Anterior cingulate cortex (tissue), 58 donors: ENCODE measurements at regions not wholly inside any gene's neighbourhood (a gene's known extent, or its start where the extent isn't known, plus 50 kb on each side); places are given as distances from the start of the nearest gene placed in this dataset.

Source experiments
- DNase-seq, 58 donors: peaks; one replicate each; lab custom pipeline; 2025; lab: John Stamatoyannopoulos, UW

DNA sequence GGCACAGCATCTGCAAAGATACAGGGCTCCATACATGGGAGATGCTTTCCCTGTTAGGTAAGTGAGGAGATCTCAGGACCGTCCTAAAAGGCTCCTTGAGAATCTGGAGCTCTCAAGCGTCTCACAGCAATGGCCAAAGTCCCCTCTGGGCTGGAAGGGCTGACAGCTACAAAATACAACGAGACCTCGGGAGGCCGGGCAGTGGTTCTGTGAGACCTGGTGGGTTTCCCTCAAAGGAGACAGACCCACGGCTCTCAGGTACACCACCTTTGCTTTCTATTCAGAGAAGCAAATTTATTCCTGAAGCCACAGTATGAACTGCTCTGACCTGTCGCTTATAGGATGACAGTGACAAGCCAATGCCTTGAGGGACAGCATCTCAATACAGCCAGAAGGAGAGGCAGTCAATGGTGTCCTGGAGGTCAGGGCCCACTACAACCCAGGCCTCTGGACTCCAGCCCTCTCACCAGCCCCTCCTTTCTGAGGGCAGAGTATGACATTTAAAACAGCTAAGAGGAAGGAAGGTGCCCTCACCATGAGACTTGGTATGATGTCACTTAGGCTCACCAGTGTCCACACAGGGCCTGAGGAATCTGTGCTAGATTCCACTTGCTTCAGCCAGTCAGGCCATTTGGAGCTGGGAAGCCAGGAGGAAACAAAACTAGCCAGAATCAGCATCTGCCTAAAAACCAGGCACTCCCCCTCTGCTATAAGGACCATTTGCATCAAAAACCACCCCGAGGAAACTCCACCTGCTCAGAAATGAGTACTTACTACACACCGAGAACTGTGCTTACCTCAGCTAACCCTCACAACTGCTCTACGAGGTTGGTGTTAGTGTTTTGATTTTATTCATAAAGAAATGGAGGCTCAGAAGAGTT, 86.5 kb upstream of the FSTL4 start:
- no peak for DNase-seq

DNA sequence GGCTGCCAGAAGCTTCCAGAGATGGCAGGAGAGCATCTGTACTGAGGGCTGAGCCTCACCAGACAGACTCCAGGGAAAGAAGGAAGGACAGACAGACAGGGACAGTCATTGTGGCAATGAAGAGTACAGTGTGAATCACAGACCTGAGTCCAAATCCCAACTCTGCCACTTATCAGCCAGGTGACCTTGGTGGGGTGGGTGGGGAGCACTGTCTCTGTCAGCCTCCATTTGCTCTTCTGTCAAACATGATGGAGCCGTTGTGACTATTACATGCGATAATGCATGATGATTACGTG, 85.9 kb upstream of the FSTL4 start:
- DNase-seq = no peak

DNA sequence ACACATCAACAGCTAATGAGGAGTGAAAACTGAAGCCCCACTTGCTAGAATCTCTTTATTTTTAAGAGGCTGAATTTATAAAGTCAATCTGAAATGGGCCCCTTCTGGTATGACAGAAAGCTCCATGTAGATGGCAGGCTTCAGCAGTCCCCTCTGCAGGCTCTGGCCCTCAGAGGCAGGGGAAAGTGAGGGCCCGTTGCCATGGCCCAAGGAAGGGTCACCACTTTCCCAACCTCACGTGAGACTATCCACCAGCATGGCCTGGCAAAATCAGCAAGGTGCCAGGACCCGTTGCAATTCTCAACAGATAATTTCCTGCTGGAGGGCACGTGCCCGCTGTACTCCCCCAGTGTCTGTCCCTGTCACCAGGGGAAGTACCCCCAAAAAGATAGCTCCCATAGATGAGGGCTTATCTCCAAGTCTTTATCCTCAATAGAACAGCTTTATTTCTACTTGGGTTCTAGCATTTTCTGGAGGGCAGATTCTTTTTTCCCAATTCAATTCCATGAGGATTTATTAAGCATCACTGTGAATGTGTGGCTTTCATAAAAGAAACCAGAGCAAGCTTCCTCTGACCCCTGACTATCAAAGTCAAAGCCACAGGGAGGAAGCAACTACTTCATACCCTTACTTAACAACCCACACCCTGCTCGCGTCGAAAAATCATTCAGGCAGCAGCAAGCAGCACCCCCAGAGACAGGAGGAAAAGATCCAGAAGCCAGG, 85.4 kb upstream of the FSTL4 start:
- no peak for DNase-seq

DNA sequence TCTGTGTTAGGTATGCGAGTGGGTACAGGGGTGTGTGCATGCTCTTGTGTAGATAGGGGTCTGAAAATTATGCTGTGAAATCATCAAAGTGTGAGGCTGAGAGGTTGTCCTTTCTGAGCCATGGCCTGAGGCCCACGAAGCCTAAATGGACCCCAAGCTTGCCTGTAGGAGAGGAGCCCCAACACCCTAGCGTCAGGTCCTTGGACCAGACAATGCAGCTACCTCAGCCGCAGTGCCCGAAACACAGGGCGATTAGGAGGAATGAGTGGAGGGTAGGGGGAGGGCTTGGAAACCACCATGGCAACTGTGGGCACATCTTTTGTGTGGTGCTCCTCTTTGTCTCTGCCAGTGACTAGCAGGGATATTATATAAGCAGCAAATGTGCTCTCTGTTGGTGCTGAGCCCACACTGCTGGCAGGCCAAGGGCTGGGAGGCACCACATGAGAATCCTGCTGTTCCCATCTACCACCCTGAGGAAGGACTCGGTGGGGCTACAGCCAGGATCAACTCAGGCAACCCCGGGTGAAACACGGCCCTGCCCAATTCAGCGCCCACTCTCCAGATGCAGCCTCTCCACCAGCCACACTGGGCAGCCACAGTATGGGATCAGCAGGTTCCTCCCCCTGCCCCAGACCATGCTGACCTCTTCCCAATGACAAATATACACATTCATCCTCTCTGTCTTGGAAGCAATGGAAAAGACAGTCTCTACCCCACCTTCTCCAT, 84.6 kb upstream of the FSTL4 start:
- DNase-seq = peak in 43 of 58 donors; percentile 9 to 78 (median 45)

DNA sequence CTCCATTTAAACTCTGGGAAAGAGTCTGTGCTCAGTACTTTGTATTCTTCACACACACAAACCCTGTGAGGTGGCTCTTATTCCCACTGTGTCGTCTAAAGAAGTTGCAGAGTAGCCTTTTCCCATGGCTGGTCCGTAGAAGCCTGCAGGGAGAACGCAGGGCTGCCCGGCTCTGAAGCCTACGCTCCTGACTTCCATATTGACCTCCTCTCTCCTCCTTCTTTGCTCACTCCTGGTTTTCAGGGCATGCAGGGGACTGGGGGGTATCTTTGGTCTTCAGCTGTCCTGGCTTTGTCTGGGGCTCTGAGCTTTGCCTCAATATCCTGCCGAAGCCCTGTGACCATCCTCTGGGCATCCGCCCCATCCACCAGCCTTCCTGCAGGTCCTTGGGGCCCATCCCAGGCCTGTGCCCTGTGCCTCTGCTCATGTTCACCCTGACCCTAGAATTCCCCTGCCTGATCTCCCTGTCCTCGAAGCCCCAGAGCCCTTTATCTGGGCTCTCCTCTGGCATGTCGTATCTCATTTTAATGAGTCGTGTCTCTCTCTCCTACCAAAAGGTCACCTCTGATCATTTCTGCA, 83.8 kb upstream of the FSTL4 start:
- DNase-seq = no peak

DNA sequence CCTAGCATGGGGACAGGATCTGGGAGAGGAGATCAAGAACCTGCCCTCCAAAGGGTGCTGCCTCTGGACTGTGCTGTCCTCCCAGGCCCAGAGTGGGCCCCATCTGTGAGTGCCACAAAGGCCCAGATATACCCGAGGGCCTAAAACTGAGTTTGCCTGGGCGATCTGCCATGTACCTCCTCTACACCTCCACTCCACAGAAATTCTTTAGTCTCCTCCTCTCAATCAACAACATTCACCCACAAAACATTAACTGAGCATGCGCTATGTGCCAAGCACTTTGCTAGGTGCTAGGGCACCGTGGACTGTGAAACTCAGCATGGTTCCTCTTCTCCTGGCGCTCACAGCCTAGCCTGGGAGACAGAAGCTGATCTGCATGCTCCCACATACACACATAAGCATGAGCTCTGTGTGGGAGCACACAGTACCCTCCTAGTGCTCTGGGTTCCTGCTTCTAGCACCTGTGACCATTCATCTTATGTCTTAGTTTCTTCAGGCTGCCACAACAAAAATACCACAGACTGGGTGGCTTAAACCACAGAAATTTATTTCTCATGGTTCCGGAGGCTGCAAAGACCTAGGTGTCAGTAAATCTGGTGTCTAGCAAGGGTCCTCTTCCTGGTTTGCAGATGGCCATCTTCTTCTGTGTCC, 82.0 kb upstream of the FSTL4 start:
- DNase-seq = no peak

DNA sequence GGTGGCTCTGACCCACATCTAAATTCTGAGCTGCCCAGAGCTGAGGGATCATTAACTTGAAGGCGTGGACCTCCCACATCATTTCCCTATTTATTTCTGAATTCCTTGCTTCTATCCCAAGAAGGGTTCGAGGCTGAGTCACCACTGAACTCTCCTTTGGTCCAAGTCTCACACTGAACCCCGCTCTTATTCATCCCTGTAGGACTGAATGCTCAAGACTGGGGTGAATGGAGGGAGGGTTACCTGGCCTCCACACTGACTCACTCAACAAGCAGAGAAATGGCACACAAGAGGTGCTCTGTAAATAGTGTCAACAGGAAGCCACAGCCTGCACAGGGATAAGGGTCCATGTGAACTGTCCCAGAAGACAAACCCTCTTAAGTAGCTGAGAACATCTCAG, 79.1 kb upstream of the FSTL4 start:
- DNase-seq = no peak

DNA sequence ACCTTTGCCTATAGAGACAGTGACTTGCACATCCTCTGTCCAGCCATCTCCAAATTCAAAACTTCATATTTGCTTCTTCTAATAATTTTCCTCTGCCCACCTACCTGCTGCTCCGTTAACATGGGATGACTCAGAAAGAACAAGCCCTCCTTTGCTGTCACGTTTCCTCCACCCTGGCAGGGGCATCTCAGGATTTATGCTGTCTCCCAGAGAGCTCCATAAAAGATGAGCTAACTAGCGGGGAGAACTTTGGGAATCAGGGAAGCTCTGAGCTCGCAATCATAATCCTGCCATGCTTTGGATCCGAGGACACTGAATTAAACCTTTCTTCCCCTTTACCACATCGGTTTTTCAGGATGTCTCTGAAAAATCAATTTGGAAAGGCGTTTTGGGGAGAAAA, 78.4 kb upstream of the FSTL4 start:
- no peak for DNase-seq

DNA sequence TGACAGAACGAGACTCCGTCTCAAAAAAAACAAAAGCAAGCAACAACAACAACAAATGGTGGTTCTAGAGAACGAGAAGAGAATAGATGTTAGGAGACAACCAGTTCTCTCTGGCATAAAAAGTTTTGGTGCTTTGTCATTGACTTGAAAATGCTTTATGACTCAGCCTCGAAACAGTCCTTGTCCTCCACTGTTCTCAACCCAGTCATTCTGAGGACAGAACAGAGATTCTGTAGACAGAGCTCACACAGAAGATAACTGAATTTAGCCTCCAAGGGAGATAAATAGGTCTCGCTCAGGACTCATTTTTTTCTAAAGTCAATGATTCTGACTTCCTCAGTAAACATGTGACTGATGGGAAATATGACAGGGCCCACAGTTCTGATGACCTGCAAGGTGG, 76.0 kb upstream of the FSTL4 start:
- DNase-seq = no peak

DNA sequence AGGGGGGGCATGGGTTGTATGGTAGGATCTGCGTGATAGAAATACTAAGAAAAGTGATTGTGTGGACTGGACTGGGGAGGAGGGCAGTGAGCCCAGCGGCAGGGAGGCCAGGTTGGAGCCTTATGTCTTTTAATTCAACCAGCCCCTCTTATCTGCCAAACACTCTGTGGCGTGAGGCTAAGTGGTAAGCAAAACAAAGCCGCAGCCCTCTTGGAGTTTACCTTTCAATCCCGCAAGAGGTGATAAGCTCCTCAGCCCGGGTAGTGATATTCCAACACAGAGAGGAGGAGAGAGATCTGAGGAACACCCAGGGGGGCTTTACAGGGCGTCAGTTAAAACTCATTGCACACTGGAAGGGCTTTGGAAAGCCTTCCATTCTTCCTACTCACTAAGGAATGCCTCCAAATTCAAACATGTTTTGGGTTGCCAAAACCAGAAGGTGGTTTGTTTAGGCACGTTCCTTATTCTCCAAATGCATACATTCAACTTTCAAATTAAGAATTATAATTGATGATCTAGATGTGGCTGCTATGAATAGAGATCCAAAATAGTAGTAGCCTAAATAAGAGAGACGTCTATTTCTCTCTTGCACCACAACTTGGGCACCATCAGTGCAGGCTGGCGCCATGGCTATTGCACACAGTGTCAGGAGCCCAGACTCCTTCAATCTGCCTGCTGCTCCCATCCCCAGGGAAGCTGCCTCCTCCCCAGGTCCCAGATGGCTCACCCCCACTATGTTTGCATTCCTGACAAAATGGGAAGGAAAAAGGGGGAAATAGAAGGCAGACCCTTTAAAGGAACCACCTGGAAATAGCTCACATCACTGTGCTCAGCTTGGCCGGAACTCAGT, 75.1 kb upstream of the FSTL4 start:
- DNase-seq = no peak

DNA sequence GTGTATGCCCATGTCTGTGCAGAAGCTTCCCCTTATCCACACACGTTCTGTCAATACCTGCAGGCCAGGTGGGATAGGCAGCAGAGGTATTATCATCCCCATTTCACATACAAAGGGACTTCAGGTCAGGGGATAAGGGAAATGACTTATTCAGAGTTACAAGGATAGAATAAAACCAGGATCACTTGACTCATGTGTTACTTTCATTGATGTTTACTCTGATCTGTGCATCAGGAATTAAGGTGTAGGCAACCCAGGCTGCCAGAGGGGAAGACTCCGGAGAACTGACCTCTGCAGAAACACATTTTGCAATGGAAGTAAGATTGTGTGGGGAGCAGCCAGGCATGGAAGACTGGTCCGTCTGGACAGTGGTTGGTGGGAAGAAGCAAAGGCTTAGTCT, 74.2 kb upstream of the FSTL4 start:
- DNase-seq = no peak

DNA sequence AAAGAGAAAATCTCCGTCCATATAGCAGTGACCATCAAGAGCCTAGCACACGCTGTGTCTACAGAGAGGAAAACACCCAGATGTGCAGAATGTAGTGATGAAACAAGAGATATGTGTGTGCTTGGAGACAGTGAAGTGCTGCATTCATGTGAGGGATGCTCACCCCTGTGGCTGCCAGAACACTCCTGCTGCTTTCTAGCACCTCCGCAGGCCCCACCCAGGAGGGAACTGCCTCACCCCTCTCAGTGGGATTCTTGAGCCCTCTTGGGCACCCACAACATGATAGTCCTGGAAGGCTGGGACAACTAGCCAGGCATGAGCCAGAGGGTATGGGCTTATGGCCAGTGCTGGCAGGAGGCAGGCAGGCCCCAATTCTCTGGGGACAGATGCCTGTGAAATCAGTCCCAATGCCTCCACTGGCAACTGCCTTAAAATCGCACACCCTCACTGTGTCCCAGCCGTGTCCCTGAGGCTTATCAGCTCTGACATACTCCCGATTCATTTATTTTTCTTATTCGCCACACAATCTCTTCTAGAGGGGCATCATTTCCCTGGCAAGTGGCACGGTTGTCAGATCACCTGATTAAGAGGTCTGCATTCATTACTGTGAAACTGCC, 73.2 kb upstream of the FSTL4 start:
- no peak for DNase-seq

DNA sequence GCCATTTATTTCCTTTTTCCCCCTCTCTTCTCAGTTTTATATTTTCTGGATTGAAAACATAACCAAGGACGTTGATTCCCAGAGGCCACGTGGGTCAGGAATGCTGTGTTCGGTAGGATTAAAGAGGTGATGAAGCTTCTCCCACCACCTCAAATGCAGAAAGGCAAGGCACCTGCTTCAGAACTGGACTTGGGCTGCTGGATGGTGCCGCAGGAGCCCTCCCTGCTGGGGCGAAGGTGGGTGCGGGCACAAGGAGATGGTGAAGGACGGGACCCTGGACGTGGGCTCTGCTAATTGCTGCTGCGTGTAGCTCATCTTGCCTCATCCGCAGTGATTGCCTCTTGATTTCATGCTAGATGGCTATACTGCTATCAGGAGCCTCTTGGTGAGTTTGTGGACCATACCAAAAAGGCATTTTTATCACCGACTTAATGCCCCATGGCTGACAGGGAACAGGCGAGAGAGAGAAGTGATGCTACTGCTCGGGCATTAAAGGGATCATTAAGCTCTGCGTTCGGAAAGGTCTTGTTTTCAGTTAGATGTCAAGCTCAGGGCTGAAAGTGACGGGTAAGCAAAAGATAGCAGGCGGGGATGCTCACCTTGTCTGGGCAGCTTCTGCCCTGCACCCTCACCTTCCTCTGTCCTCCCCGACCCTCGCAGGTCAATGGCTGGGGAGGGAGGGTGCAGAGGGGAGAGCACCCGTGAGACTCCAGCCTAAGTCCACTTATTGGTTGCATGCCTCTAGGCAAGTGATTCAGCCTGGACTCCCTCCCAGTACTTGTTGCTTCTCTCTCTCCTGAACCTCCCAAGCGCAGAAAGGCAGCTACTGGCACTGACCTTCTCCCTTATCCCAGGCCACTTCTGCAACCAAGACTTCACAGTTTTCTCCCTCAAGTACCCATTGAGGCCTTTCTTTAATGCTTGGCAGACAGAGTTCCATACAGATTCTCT, 71.6 kb upstream of the FSTL4 start:
- no peak for DNase-seq

DNA sequence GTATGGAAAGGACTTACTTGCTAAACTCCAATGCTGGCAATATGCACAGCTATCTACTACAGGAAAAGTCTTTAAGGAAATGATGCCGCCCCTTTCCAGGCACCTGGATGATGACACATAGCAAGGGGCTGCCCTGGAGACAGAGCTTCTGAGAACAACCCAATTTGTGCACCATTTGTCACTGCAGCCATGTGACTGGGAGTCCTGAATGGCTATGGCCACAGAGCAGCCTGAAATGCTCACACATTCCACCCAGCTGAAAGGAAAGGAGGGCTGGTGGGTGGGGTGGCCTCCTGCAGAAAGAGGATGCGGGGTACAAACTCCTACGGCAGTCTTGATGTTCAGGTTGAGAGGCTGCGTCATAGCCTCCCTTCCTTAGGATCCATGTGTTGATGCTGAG, 70.1 kb upstream of the FSTL4 start:
- no peak for DNase-seq

DNA sequence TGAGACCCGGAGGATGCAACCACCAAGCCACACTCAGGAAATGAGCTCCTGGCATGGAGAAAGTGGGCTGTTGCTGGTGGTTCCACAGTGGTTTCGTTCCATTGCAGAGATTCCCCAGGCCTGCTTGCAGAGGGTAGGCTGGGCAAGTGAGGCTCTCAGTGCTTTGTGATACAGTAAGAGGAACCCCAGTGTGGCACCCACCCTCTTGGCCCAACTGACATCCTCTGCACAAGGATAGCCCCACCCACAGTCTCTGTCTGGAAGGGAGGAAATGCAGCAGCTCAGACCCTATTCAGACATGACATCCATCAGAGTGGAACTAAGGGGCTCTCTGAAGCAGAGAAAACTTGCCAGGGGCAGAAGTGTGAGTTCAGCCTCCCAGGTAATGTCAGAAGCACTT, 69.6 kb upstream of the FSTL4 start:
- no peak for DNase-seq

DNA sequence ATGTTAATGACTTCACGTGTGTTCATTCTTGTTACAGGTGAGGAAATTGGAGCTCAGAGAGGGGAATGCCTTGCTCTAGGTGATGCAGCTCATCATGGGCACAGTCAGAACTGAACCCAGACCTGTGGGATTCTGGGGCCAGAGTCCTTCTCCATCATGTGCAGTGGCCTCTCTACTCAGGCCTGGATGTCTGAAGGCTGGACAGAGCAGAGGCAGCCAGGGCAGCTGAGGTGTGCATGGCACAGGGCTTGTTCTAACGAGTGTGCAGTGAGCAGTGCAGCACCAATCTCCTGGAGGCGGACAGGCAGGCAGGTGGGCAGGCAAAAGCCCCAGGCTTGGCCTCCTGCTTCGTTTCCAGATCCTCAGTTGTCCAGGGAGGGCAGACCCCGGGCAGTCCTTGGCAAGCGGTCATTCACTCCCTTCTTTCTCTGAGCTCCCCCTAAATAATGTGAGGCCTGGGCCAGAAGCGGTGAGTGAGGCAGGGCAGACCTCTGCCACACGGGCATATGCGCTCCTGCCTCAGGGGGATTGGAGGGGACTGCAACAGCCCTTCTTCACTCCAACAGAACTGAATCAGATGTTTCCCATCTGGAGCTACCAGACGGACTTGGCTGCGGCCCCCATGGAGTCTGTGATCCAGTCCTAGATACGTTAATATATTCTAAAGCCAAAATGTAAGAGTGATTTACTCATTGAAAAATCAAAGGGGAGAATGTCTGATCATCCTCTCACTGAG, 68.7 kb upstream of the FSTL4 start:
- no peak for DNase-seq

DNA sequence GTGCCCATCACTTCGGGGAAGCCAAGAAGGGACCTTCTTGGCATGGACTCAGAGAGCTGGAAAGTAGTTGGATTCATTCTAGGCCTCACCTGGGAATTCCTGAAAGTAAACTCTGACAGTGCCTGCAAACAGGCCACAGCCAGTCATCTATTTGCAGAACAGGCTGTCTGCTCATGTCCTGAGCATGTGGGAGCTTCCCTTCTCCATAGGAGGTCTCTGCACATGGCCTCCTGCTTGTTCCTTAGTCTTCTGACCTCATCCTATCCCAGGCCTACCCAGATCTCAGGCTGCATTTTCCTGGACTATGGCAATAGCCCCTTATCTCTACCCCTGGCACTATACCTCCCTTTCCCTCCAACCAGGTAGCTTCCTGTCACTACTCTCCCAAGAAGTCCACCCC, 67.2 kb upstream of the FSTL4 start:
- no peak for DNase-seq
